ENCODE measurements at regions not wholly inside any gene's neighbourhood (a gene's known extent, or its start where the extent isn't known, plus 50 kb on each side); places are given as distances from the start of the nearest gene placed in this dataset.
"Not testable (repeated sequence)": the region's sequence is repeated elsewhere in the genome, so short reads cannot be mapped to it uniquely, and the experiment has no call there.

- DNase-seq (ENCODE audit: low read depth), result no peak
- H3K4me3 ChIP-seq (ENCODE audit: low read depth, low read length), result no peak overlapping the region
- TF ChIP-seq CTCF (conservative IDR thresholded peaks at IDR 0.05; ENCODE audit: low read depth, low read length), result no peak
These were observed 1784.9 kb upstream of the DEFB115 start for GRCh38 chr20:29472606-29473005.

GRCh38 chr20:29492840-29493239, 1764.6 kb upstream of the DEFB115 start:
- not testable (repeated sequence) for H3K4me3 ChIP-seq (ENCODE audit: low read depth, low read length); DNase-seq (ENCODE audit: low read depth)

- H3K4me3 ChIP-seq (ENCODE audit: low read depth, low read length), result peak overlapping the region; percentile 55
- not testable (repeated sequence) for DNase-seq (ENCODE audit: low read depth)
These were observed 1760.7 kb upstream of the DEFB115 start for GRCh38 chr20:29496767-29497166.

GRCh38 chr20:29497261-29497671, 1760.2 kb upstream of the DEFB115 start:
- peak; percentile 52 for DNase-seq (ENCODE audit: low read depth)
- TF ChIP-seq CTCF (conservative IDR thresholded peaks at IDR 0.05; ENCODE audit: low read depth, low read length), result no peak
- H3K4me3 ChIP-seq (ENCODE audit: low read depth, low read length), result peak overlapping the region; percentile 55

- H3K4me3 ChIP-seq (ENCODE audit: low read depth, low read length), result peak overlapping the region; percentile 55
- not testable (repeated sequence) for DNase-seq (ENCODE audit: low read depth)
These were observed 1759.8 kb upstream of the DEFB115 start for GRCh38 chr20:29497684-29498083.

- not testable (repeated sequence) for DNase-seq (ENCODE audit: low read depth); H3K4me3 ChIP-seq (ENCODE audit: low read depth, low read length)
These were observed 1756.7 kb upstream of the DEFB115 start for GRCh38 chr20:29500738-29501137.

- H3K4me3 ChIP-seq (ENCODE audit: low read depth, low read length); DNase-seq (ENCODE audit: low read depth): not testable (repeated sequence)
These were observed 1742.8 kb upstream of the DEFB115 start for GRCh38 chr20:29514634-29515033.

- not testable (repeated sequence) for DNase-seq (ENCODE audit: low read depth); H3K4me3 ChIP-seq (ENCODE audit: low read depth, low read length)
These were observed 1740.6 kb upstream of the DEFB115 start for GRCh38 chr20:29516847-29517246.

GRCh38 chr20:29519610-29520241, 1737.7 kb upstream of the DEFB115 start:
- H3K4me3 ChIP-seq (ENCODE audit: low read depth, low read length), result not testable (repeated sequence)
- TF ChIP-seq CTCF (conservative IDR thresholded peaks at IDR 0.05; ENCODE audit: low read depth, low read length), result peak; percentile 49
- peak; percentile 35 for DNase-seq (ENCODE audit: low read depth)

GRCh38 chr20:29533566-29534177, 1723.8 kb upstream of the DEFB115 start:
- DNase-seq (ENCODE audit: low read depth), result peak; percentile 30
- not testable (repeated sequence) for H3K4me3 ChIP-seq (ENCODE audit: low read depth, low read length)
- peak; percentile 29 for TF ChIP-seq CTCF (conservative IDR thresholded peaks at IDR 0.05; ENCODE audit: low read depth, low read length)

GRCh38 chr20:29566901-29567635, 1690.4 kb upstream of the DEFB115 start:
- not testable (repeated sequence) for H3K4me3 ChIP-seq (ENCODE audit: low read depth, low read length); DNase-seq (ENCODE audit: low read depth)

GRCh38 chr20:29567671-29568070, 1689.8 kb upstream of the DEFB115 start:
- not testable (repeated sequence) for DNase-seq (ENCODE audit: low read depth); H3K4me3 ChIP-seq (ENCODE audit: low read depth, low read length)

GRCh38 chr20:29570126-29570525, 1687.3 kb upstream of the DEFB115 start:
- DNase-seq (ENCODE audit: low read depth); H3K4me3 ChIP-seq (ENCODE audit: low read depth, low read length): not testable (repeated sequence)

GRCh38 chr20:29589530-29589929, 1667.9 kb upstream of the DEFB115 start:
- H3K4me3 ChIP-seq (ENCODE audit: low read depth, low read length); DNase-seq (ENCODE audit: low read depth): not testable (repeated sequence)
